ENCODE measurements at regions not wholly inside any gene's neighbourhood (a gene's known extent, or its start where the extent isn't known, plus 50 kb on each side); places are given as distances from the start of the nearest gene placed in this dataset.

DNA sequence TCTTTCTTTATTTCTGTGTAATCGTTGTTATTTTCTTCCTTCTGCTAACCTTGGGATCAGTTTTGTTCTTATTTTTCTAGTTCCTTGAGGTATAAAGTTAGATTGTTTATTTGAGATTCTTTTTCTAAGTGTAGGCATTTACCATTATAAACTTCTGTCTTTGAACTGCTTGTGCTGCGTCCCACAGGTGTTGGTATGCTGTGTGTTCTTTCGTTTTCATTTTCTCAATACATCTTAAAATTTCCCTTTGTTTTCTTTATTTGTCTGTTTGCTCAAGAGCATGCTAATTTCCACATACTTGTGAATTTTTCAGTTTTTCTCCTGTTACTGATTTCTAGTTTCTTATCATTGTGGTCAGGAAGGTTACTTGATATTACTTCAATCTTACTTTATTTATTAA, 873.8 kb upstream of the GCFC2 start:
- H3K4me2 ChIP-seq (ENCODE audit: low read depth, low read length, poor library complexity, severe bottlenecking), result no peak overlapping the region
- H4K20me1 ChIP-seq (ENCODE audit: insufficient read depth, low read length, poor library complexity, severe bottlenecking), result no peaks in the 10 kb centered on the region
- H3K4me3 ChIP-seq (ENCODE audit: low read length, poor library complexity, severe bottlenecking), result no peak overlapping the region

DNA sequence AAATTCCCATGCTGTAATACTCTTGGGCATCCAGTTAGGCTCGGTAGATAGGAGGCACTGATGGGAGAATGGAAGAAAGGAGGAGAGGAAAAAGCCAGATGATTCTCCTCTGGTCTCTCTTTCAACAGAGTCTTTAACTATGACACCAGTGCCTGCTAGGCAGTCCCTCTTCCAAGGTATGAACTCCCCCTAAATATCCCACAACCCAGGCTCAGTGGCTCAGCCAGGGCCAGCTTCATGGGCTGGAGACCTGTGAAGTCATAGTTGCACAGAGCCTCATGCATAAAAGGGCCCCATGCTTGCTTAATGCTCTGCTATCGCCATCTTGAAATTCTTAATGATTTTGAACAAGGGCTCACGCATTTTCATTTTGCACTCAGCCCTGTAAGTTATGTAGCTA, 869.2 kb upstream of the GCFC2 start:
- Histone ChIP-seq H3K4me1 (ENCODE audit: insufficient read depth, low read length, poor library complexity, severe bottlenecking) (no peaks in the 10 kb centered on the region), H3K4me2 (ENCODE audit: low read depth, low read length, poor library complexity, severe bottlenecking) (no peak overlapping the region), H3K9me3 (ENCODE audit: insufficient read depth, low read depth, low read length) (no peaks in the 10 kb centered on the region), H3K36me3 (ENCODE audit: insufficient read depth, low read length) (no peaks in the 10 kb centered on the region), H3F3A (ENCODE audit: low read depth) (no peaks in the 10 kb centered on the region), H2AFZ (ENCODE audit: low read length) (no peak overlapping the region), H3K9ac (ENCODE audit: low read depth, low read length, poor library complexity, severe bottlenecking) (no peak overlapping the region), H4K20me1 (ENCODE audit: insufficient read depth, low read length, poor library complexity, severe bottlenecking) (no peaks in the 10 kb centered on the region), H3K4me3 (ENCODE audit: low read length, poor library complexity, severe bottlenecking) (no peak overlapping the region), H3K79me2 (ENCODE audit: insufficient read depth, low read length) (no peaks in the 10 kb centered on the region), H3K9me2 (replicated peaks; ENCODE audit: low read depth, low read length) (no peaks in the 10 kb centered on the region), H3K27me3 (ENCODE audit: insufficient read depth, low read length, poor library complexity, severe bottlenecking) (no peaks in the 10 kb centered on the region)
- TF ChIP-seq EZH2phosphoT487 (IDR thresholded peaks at IDR 0.05; ENCODE audit: borderline replicate concordance), result no peak
- TF ChIP-seq, protein P1, sequence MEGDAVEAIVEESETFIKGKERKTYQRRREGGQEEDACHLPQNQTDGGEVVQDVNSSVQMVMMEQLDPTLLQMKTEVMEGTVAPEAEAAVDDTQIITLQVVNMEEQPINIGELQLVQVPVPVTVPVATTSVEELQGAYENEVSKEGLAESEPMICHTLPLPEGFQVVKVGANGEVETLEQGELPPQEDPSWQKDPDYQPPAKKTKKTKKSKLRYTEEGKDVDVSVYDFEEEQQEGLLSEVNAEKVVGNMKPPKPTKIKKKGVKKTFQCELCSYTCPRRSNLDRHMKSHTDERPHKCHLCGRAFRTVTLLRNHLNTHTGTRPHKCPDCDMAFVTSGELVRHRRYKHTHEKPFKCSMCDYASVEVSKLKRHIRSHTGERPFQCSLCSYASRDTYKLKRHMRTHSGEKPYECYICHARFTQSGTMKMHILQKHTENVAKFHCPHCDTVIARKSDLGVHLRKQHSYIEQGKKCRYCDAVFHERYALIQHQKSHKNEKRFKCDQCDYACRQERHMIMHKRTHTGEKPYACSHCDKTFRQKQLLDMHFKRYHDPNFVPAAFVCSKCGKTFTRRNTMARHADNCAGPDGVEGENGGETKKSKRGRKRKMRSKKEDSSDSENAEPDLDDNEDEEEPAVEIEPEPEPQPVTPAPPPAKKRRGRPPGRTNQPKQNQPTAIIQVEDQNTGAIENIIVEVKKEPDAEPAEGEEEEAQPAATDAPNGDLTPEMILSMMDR (conservative IDR thresholded peaks at IDR 0.05; ENCODE audit: low read length), result no peak

More for the DNA sequence above, 873.8 kb upstream of the GCFC2 start:
- no peaks in the 10 kb centered on the region for H3K36me3 ChIP-seq (ENCODE audit: insufficient read depth, low read length)
- no peaks in the 10 kb centered on the region for H3K27me3 ChIP-seq (ENCODE audit: insufficient read depth, low read length, poor library complexity, severe bottlenecking)
- H3F3A ChIP-seq (ENCODE audit: low read depth), result no peaks in the 10 kb centered on the region
- no peak overlapping the region for H2AFZ ChIP-seq (ENCODE audit: low read length)
- H3K4me1 ChIP-seq (ENCODE audit: insufficient read depth, low read length, poor library complexity, severe bottlenecking), result no peaks in the 10 kb centered on the region
- H3K9ac ChIP-seq (ENCODE audit: low read depth, low read length, poor library complexity, severe bottlenecking), result no peak overlapping the region
- TF ChIP-seq, protein P1 (conservative IDR thresholded peaks at IDR 0.05; ENCODE audit: low read length), result no peak
- no peak for TF ChIP-seq EZH2phosphoT487 (IDR thresholded peaks at IDR 0.05; ENCODE audit: borderline replicate concordance)
- no peaks in the 10 kb centered on the region for H3K9me2 ChIP-seq (replicated peaks; ENCODE audit: low read depth, low read length)
- H3K79me2 ChIP-seq (ENCODE audit: insufficient read depth, low read length), result no peaks in the 10 kb centered on the region
- no peaks in the 10 kb centered on the region for H3K9me3 ChIP-seq (ENCODE audit: insufficient read depth, low read depth, low read length)

DNA sequence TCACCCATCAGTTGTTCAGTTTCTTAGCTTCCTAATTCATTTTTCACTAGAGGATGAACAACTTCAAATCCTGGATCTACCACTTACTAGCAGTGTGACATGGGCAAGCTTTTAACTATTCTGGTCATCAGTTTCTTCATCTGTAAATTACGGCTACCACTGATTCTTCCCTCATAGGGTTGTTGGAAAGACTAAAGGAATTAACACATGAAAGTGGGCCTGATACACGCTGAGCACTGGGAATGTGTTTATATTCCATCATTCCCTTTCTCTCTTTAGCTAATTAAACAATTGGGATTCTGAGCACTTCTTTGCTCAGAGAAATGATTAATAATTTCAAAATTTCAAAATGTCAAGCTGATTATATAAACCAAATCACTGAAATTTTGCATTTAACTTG, 862.3 kb upstream of the GCFC2 start:
- Histone ChIP-seq H4K20me1 (ENCODE audit: insufficient read depth, low read length, poor library complexity, severe bottlenecking) (no peaks in the 10 kb centered on the region), H3K79me2 (ENCODE audit: insufficient read depth, low read length) (no peaks in the 10 kb centered on the region), H3F3A (ENCODE audit: low read depth) (no peaks in the 10 kb centered on the region), H3K4me1 (ENCODE audit: insufficient read depth, low read length, poor library complexity, severe bottlenecking) (no peaks in the 10 kb centered on the region), H3K9ac (ENCODE audit: low read depth, low read length, poor library complexity, severe bottlenecking) (no peak overlapping the region), H3K36me3 (ENCODE audit: insufficient read depth, low read length) (no peaks in the 10 kb centered on the region), H3K4me3 (ENCODE audit: low read length, poor library complexity, severe bottlenecking) (no peak overlapping the region), H3K27me3 (ENCODE audit: insufficient read depth, low read length, poor library complexity, severe bottlenecking) (no peaks in the 10 kb centered on the region), H3K4me2 (ENCODE audit: low read depth, low read length, poor library complexity, severe bottlenecking) (no peak overlapping the region), H3K9me2 (replicated peaks; ENCODE audit: low read depth, low read length) (no peaks in the 10 kb centered on the region), H2AFZ (ENCODE audit: low read length) (no peak overlapping the region), H3K9me3 (ENCODE audit: insufficient read depth, low read depth, low read length) (no peaks in the 10 kb centered on the region)
- TF ChIP-seq EZH2phosphoT487 (IDR thresholded peaks at IDR 0.05; ENCODE audit: borderline replicate concordance), result no peak
- TF ChIP-seq, protein P1 (conservative IDR thresholded peaks at IDR 0.05; ENCODE audit: low read length), result no peak
